WTC11 (cell line): ENCODE measurements at regions not wholly inside any gene's neighbourhood (a gene's known extent, or its start where the extent isn't known, plus 50 kb on each side); places are given as distances from the start of the nearest gene placed in this dataset.
"Not testable (repeated sequence)": the region's sequence is repeated elsewhere in the genome, so short reads cannot be mapped to it uniquely, and the experiment has no call there.

Source experiments
- JUN ChIP-seq: sonication (generic); formaldehyde crosslinking; IDR thresholded peaks from 2 replicates; pipeline ENCODE4 v1.8.0; 2023; ENCODE audit warnings: mild to moderate bottlenecking, missing genetic modification reagents
- TF ChIP-seq, protein P1 (sequence below): fragments of 200-600 bp; IDR thresholded peaks from 2 replicates; pipeline ENCODE4 v1.8.0; 2022; ENCODE audit warnings: antibody characterized with exemption

DNA sequence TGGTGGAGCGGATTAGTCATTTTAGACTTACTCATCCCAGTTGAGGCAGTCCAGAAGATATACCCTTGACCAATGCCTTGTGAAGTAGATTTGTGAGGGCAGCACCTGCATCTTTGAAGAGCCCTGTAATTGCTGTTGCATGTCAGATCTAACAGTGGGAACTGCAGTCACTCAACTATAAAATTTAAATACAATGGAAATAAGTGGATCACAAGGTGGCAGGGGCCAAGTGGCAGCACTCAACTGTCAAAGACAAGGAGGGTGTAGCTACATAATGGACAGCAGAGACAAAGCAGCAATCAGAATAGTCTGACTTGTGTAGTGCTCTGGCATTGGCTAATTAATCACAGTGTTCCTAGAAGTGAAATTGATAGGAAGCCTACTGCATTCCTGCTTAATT is 115.8 kb upstream of the RMP24 start:
- TF ChIP-seq, protein P1, sequence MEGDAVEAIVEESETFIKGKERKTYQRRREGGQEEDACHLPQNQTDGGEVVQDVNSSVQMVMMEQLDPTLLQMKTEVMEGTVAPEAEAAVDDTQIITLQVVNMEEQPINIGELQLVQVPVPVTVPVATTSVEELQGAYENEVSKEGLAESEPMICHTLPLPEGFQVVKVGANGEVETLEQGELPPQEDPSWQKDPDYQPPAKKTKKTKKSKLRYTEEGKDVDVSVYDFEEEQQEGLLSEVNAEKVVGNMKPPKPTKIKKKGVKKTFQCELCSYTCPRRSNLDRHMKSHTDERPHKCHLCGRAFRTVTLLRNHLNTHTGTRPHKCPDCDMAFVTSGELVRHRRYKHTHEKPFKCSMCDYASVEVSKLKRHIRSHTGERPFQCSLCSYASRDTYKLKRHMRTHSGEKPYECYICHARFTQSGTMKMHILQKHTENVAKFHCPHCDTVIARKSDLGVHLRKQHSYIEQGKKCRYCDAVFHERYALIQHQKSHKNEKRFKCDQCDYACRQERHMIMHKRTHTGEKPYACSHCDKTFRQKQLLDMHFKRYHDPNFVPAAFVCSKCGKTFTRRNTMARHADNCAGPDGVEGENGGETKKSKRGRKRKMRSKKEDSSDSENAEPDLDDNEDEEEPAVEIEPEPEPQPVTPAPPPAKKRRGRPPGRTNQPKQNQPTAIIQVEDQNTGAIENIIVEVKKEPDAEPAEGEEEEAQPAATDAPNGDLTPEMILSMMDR, result not testable (repeated sequence)
- not testable (repeated sequence) for TF ChIP-seq JUN
